H1 (cell line): ENCODE measurements at regions not wholly inside any gene's neighbourhood (a gene's known extent, or its start where the extent isn't known, plus 50 kb on each side); places are given as distances from the start of the nearest gene placed in this dataset.

Experiments
- EZH2 ChIP-seq: fragments of 200-600 bp; sonication (generic); IDR thresholded peaks from 2 replicates; pipeline ENCODE4 v1.7.1; 2012; ENCODE audit warnings: low read depth, mild to moderate bottlenecking, moderate library complexity, low read length, inconsistent platforms; ENCODE audit not compliant: severe bottlenecking
- RNF2 ChIP-seq: fragments of 200-900, 300-1000 bp; sonication (generic); IDR thresholded peaks from 2 replicates; pipeline ENCODE4 v1.7.1; 2016; ENCODE audit warnings: borderline replicate concordance, low read depth, mild to moderate bottlenecking, antibody characterized with exemption, low read length; ENCODE audit not compliant: poor library complexity, severe bottlenecking; ENCODE audit errors: missing control alignments

- TF ChIP-seq EZH2 (no peak), RNF2 (no peak)
Observed at GRCh38 chr2:8352296-8352695, 329.6 kb upstream of the ID2 start.
